Activated CD4-positive, CD25-positive, alpha-beta regulatory T cell treated with anti-CD3 and anti-CD28 coated beads, Interleukin-2, amount 50 U/mL, for 72 hours (primary cell): ENCODE measurements at regions not wholly inside any gene's neighbourhood (a gene's known extent, or its start where the extent isn't known, plus 50 kb on each side); places are given as distances from the start of the nearest gene placed in this dataset.
"Not testable (repeated sequence)": the region's sequence is repeated elsewhere in the genome, so short reads cannot be mapped to it uniquely, and the experiment has no call there.

ENCODE experiments used
- DNase-seq: peaks from one replicate; pipeline ENCODE4 v3.0.0; 2021

- DNase-seq = no peak
These were observed 347.5 kb upstream of the TNRC6C start for GRCh38 chr17:77610972-77611521.

DNA sequence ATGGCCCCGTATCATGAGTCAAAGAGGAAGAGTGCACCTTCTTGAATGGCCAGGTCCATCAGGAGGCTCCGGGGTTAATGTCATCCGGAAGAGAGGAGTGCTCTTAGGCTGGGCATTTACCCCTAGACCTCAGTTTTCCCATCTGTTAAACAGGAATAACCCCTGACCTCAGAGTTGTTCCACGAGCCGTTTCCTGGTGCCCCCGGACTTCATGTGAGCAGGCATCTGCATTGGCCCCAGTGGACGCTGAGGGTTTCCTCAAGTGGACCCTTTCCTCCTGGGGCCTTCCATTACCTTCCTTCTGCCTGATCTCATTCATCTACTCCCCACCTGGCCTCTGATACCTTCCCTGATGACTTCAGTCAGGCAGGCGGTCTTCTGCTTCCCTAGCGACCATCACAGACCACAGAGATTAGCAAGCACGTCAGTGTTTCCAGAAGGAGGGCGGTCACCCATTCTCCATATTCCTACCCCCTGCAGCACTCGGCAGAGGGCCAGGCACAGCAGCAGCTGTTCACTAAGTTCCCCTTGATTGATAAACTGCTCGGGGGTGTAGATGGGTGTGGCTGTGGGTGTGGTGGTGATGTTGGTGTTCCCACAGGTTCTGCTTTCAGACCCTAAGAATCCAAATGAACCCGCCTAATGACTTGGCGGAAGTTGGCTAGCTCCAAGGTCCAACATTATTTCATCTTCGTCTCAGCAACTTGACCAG, 346.6 kb upstream of the TNRC6C start:
- DNase-seq = no peak

DNA sequence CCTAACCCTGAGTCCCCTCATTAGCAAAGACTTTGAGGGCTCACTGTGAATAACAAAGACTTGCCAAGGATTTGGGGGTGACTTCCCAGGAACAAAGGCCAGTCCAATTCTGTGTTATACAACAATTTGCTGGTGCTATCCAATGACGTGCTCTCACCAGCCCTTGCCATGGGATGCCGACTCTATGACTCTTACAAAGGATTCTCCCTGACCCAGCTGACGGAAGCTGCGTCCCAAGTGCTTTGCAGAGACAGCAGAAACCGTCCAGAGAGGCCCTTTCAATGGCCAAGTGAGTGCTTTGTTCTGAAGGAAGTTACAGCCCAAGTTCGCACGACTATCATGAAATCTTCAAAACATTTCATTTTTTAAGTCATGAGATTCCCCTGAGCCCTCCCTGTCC, 345.3 kb upstream of the TNRC6C start:
- DNase-seq = no peak

GRCh38 chr17:77613627-77614026, 344.9 kb upstream of the TNRC6C start:
- no peak for DNase-seq

DNA sequence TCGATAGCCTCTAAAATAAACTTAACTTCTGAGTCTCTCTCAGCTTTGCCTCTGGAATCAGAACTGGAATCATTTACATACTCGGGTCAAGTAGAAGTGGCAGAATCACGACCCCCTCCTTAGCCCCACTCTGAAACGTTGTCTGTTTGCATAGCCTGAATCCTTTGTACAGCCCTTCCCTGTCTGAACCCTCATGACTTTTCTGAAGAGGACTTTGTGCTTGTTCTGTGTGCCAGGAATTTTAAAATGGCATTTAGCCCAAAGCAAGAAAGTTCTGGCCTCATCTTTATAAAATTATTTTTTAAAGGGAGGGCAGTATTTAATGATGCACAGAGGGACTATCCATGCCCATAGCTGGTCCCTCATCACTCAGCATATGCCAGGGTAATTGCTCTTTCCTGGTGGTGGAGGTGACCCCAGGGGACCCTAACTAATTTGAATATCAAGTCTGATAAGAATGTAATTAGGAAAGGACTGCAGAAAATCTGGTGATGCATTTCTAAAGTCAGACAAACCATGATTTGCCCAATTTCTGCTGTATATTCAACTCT, 342.7 kb upstream of the TNRC6C start:
- no peak for DNase-seq

- DNase-seq = no peak
These were observed 342.2 kb upstream of the TNRC6C start for GRCh38 chr17:77616254-77616731.

DNA sequence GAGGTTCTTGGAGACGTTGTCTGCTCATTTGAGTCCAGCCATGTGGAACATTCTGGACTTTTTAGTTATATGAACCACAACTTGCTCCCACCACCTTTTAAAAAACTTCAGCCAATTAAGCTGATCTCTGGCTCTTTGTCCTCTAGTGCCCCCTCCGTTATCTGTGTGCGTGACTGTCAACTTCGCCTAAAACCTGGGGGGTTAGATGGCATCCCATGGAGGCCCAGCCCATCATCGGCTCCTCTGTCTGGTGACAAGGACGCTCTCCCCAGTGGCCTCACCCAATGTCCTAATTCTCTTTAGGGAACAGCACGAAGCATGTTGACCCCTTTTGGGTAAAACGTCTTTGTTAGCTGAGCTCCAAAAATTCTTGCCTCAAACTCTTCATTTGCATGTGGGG, 341.0 kb upstream of the TNRC6C start:
- no peak for DNase-seq

DNA sequence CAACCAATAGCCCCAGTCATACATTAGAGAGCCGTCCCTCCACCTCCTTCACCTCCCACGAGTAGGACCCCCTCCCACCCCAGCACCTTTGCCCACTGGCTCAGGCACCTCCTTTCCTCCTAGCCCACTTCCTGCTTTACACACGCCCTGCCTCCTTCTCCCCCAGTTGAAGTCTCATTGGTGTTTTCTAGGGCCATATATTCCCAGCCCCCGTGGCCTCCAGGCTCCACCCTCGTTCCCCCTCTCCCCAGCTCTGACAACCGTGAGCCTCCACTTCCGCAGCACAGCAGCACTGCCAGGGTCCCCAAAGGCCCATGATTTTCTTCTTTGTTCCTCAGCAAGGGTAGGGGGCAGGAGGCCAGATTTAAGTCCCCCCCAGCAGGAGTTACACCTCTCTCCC, 340.3 kb upstream of the TNRC6C start:
- no peak for DNase-seq

DNA sequence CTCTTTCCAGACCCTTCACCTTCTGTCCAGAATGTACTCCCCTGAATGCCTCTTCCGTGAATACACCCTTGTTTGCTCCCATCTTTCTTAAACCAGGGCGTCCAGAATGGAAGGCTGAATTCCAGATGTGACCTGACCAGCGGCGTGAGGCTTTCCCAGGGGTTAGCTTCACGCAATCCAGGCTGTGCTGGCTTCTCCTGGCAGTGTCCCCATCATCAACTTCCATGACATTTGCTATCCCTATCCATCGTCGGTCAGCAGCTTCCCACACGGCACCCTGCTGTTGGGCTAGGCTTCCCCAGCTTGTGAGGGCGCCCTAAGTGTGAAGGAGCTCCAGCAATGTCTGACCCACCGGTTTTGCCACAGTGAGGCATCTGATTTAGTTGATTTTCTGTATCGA, 339.8 kb upstream of the TNRC6C start:
- DNase-seq = no peak

DNA sequence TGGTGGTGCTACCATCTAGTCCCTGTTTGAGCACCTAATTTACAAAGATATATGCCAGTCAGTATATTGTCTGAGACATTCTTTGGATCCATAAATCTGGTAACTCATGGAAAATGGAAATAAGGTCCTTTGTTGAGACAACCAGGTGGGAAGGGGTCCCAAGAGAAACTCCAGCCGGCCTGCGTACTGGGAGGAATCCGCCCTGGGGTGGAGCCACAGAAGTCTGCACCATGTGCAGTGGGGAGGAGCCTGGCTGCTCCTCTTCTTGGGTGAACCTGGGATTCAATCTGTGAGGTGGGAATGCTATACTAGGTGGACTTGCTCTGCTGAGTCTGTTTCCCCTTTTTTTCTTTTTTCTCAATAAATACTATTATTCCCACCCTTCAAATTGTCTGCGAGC, 339.2 kb upstream of the TNRC6C start:
- DNase-seq = no peak

DNA sequence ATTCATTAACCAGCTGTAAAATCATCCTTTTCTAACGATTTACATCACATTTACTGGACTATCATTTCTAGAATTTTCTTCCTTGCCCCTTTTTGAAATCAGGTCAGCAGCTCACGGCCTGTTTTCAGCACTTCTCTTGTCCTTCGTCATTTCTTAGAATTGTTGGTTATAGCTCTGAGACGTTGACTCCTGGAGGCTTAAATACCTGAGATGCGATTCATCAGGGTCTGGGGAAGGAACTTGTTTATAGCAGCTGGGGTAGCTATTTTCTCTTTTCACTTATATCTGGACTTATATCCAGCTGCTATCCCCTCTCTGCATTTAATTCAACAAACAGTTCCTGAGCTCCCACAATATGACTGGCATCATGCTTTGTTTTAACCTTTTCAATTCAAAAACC, 338.7 kb upstream of the TNRC6C start:
- no peak for DNase-seq

GRCh38 chr17:77620282-77620681, 338.2 kb upstream of the TNRC6C start:
- DNase-seq = no peak

DNA sequence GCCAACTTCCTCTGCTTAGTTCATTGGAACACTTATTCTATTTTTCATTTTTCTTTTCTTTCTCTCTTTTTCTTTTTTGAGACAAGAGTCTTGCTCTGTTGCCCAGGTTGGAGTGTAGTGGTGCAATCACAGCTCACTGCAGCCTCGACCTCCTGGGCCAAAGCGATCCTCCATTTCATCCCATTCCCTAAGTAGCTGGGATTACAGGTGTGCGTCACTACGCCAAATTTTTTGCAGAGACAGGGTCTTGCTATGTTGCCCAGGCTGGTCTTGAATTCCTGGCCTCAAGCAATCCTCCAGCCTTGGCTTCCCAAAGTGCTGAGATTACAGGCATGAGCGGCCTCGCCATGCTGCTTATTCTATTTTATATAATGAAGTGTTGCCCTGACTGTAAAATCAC, 336.4 kb upstream of the TNRC6C start:
- DNase-seq = not testable (repeated sequence)

GRCh38 chr17:77622647-77623046, 335.9 kb upstream of the TNRC6C start:
- no peak for DNase-seq

DNA sequence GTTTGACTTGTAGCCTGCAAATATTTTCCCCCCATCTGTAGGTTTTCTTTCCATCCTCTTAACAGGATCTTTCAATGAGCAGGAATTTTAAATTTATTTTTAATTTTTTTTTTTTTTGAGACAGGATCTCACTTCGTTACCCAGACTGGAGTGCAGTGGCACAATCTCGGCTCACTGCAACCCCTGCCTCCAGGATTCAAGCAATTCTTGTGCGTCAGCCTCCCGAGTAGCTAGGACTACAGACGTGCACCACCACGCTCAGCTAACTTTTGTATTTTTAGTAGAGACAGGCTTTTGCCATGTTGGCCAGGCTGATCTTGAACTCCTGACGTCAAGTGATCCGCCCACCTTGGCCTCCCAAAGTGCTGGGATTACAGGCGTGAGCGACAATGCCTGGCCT, 335.2 kb upstream of the TNRC6C start:
- not testable (repeated sequence) for DNase-seq

- DNase-seq = no peak
These were observed 330.5 kb upstream of the TNRC6C start for GRCh38 chr17:77628035-77628434.

DNA sequence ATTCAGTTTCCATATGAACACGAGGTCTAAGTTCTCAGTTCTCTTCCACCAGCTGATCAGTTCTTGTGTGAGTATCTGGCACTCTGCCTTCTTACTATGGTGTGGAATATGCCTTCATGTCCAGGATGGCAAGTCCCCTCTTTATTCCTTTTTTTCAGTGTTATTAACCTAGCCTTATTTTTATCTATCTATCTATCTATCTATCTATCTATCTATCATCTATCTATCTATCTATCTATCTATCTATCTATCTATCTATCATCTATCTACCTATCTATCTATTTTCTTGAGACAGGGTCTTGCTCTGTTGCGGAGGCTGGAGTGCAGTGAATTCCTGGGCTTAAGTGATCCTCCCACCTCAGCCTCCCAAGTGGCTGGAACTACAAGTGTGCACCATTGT, 329.2 kb upstream of the TNRC6C start:
- not testable (repeated sequence) for DNase-seq

DNA sequence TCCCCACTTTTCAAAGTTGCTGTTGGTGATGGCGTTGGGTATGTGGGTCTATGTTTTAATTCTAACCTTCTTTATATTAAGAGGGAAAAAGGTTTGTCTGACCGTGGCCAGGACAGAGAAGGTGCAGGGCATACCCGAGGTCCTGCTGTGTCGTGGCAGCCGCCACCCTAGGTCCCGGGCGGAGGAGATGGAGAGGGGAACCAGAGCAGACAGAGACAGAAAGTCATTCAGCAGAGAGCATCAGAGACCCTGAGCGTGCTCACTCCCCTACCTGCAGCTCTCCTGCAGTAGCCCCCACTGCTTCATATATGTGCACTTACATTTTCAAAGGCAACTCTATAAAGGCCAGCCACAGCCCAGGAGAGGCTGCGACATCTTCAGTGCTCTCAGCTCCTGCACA, 327.2 kb upstream of the TNRC6C start:
- DNase-seq = no peak

- no peak for DNase-seq
These were observed 325.9 kb upstream of the TNRC6C start for GRCh38 chr17:77632619-77633018.

- no peak for DNase-seq
These were observed 323.8 kb upstream of the TNRC6C start for GRCh38 chr17:77634710-77635109.

DNA sequence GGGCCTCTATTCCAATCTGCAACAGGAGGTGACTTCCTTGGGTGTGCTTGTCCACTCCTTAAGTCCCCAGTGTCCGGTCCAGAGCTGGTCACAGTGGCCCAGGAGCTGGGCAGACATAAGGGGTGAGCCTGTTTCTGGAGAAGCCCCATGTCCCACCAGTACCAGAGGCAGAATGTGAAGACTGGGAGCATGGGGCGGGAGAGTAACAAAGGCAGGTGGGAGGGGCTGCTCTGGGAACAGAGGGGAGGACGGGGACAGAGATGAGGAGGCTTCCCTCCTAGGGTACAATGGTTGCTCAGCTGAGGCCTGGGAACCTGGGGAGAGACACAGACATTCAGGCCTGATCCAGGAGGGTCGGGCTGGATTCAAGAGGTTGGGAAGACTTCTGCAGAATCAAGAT, 323.3 kb upstream of the TNRC6C start:
- no peak for DNase-seq

- not testable (repeated sequence) for DNase-seq
These were observed 322.7 kb upstream of the TNRC6C start for GRCh38 chr17:77635785-77636184.

DNA sequence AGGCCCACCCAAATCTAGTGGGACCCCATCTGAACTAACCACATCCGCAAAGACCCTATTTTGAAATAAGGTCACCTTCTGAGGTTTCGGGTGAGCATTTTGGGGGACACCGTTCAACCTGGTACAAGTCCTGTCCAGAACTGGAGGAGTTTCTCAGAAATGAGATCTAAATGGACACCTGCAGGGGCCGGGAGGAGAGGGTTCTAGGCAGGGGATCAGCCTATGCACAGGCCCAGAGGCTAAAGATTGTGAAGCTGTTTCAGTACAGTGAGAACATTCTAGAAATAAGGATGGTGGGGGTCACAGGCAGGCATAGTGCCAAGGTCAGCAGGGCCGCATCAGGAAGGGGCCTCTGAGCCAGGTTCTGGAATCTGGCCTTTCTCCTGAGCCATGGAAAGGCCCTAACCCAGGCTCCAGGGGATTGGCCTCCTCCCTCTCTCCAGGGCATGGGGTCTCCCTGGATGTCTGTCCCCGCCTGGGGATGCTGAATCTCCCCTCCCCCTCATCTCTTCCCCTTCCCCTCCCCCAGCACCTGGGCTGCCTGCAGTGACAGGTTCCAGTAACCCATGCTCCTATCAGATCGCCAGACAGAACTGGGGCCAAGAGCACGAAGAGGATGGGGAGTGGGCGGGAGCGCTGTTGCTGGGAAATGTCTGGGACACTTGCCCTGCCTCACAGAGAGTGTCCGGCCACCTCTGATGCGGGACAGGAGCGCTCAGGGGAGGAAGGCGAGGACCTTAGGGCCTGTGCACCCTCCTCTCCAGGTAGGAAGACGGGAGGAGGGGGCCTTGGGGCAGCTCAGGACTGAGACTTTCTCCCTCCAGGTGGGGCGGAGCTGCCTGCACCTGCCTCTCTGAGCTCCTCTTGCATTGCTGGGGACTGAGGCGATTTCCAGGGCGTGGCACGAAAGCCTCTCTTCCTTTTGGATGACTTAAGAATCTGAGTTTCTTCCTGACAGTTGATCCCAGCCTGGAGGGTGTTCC, 321.4 kb upstream of the TNRC6C start:
- no peak for DNase-seq
